HUES48 (cell line): ENCODE measurements at regions not wholly inside any gene's neighbourhood (a gene's known extent, or its start where the extent isn't known, plus 50 kb on each side); places are given as distances from the start of the nearest gene placed in this dataset.

ENCODE experiments used
- H3K27ac ChIP-seq: one replicate; pipeline ENCODE4 v1.7.0; 2013; ENCODE audit warnings: low read depth, low read length, inconsistent platforms
- H3K27me3 ChIP-seq: 2 replicates; pipeline ENCODE4 v1.6.1; 2013; ENCODE audit warnings: mild to moderate bottlenecking, low read length; ENCODE audit not compliant: control insufficient read depth, insufficient read depth
- H3K36me3 ChIP-seq: 2 replicates; pipeline ENCODE4 v1.6.1; 2013; ENCODE audit warnings: low read length; ENCODE audit not compliant: control insufficient read depth, insufficient read depth
- H3K4me1 ChIP-seq: 2 replicates; pipeline ENCODE4 v1.6.1; 2013; ENCODE audit warnings: mild to moderate bottlenecking, low read length; ENCODE audit not compliant: control insufficient read depth, insufficient read depth
- H3K4me3 ChIP-seq: 2 replicates; pipeline ENCODE4 v1.5.1; 2013; ENCODE audit warnings: mild to moderate bottlenecking, low read depth, low read length
- H3K9ac ChIP-seq: 2 replicates; pipeline ENCODE4 v1.6.1; 2013; ENCODE audit warnings: mild to moderate bottlenecking, low read depth, low read length, moderate library complexity
- H3K9me3 ChIP-seq: 2 replicates; pipeline ENCODE4 v1.6.1; 2013; ENCODE audit warnings: low read length; ENCODE audit not compliant: control insufficient read depth, insufficient read depth

DNA sequence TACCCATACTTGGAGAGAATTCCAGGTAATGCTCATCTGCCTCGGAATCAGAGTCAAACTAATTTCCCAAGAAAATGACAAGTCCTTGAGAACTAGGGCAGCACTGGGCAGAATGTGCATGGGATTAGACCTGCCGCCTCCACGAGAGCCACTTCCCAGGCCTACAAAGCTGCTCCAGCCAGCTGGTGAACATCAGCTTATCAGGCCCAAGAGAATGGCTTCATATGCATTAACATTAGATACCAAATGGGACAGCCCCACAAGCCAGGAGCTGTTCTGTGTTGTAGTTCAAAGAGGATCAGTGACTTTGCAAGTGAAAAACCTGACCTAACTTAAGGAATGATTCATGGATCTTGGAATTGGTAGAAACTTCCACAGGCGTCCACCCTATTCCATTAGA, 203.3 kb downstream of the CYLD start:
- H3K27ac ChIP-seq = no peak overlapping the region
- H3K9me3 ChIP-seq = no peaks in the 10 kb centered on the region
- no peaks in the 10 kb centered on the region for H3K27me3 ChIP-seq
- H3K9ac ChIP-seq = no peak overlapping the region
- H3K4me3 ChIP-seq = no peak overlapping the region
- no peaks in the 10 kb centered on the region; the same call in 1 of the 2 replicates for H3K4me1 ChIP-seq
- H3K36me3 ChIP-seq = no peaks in the 10 kb centered on the region

DNA sequence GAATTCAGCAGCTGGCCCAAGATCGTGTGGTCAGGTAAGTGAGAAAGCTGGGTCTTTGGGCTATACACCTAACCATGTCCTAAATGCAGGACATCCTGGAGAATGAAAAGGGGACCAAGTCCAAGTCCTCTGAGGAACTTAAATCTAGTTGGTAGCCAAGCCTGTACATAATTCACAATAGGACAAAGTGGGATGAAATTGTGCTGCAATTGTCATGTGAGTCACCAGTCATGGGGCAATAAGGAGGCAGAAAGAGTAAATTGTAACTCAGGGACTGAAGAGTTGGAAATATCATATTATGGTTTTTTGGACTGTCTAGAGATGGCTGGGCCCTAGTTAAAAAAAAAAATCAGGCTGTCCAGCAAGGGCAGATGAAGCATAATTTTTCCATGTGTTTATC, 202.6 kb downstream of the CYLD start:
- Histone ChIP-seq H3K9ac (no peak overlapping the region), H3K9me3 (no peaks in the 10 kb centered on the region)

DNA sequence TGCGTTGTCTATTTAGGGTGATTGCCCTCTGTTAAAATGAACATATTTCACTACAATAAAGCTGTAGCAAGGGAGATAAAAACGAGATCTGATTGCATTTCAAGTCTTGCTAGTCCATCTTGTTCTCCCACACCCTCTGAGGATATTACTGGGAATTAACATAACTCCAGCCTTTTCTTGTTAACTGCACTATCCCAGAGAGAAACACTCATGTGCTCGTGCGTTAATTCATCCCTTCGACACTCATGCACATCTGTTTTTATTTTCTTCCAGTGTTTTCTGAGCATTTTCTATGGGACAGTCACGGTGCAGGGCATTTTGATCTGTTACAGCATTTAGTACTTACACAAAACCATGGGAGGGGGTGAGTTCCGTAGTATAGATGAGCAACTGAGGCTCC, 202.1 kb downstream of the CYLD start:
- Histone ChIP-seq H3K9ac (no peak overlapping the region), H3K4me3 (no peak overlapping the region), H3K4me1 (no peaks in the 10 kb centered on the region; the same call in 1 of the 2 replicates), H3K9me3 (no peaks in the 10 kb centered on the region), H3K36me3 (no peaks in the 10 kb centered on the region), H3K27ac (no peak overlapping the region), H3K27me3 (no peaks in the 10 kb centered on the region)

More for the DNA sequence above, 202.6 kb downstream of the CYLD start:
- no peaks in the 10 kb centered on the region for H3K27me3 ChIP-seq
- H3K4me3 ChIP-seq = no peak overlapping the region
- H3K36me3 ChIP-seq = no peaks in the 10 kb centered on the region
- no peak overlapping the region for H3K27ac ChIP-seq
- no peaks in the 10 kb centered on the region; the same call in 1 of the 2 replicates for H3K4me1 ChIP-seq

DNA sequence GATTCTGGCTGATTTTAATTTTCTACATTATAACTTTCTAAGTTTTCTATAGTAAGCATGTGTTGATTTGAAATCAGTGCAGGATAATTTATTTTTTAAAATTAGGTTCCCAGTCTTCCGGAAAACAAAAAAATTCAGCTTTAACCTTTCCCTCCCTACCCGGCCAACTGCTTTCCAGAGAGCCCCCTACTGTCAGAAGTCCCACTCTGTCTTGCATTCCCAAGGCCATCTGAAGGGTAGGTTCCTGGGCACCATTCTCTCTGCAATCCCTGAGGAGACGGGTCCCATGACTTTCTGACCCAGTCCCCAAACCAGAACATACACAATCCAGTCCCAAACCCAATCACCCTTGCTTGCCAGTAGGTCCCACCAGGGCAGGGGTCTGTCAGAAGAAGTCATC, 200.3 kb downstream of the CYLD start:
- Histone ChIP-seq H3K27ac (no peak overlapping the region), H3K27me3 (no peaks in the 10 kb centered on the region), H3K9ac (no peak overlapping the region), H3K4me3 (no peak overlapping the region), H3K4me1 (no peaks in the 10 kb centered on the region; the same call in 1 of the 2 replicates), H3K36me3 (no peaks in the 10 kb centered on the region), H3K9me3 (no peaks in the 10 kb centered on the region)

DNA sequence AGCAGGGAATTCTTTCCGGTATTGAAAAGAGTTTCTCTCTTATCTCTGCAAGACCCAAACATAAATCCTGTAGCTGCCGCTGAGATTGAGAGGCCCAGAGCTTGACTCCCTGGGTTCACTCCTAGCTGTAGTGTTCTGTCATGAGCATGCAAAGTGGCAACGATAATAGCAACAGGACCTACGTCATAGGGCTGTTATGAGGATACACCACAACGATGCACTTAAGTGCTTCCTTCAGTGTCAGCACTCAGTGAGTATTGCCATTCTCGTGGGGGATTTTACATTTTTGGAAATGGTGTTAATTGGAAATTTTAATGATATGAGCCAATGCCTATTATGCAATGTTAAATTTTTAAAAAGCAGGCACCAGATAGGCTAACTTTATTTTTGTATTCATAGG, 199.8 kb downstream of the CYLD start:
- Histone ChIP-seq H3K36me3 (no peaks in the 10 kb centered on the region), H3K27me3 (no peaks in the 10 kb centered on the region), H3K4me1 (no peaks in the 10 kb centered on the region; the same call in 1 of the 2 replicates), H3K9me3 (no peaks in the 10 kb centered on the region), H3K4me3 (no peak overlapping the region), H3K9ac (no peak overlapping the region), H3K27ac (no peak overlapping the region)

DNA sequence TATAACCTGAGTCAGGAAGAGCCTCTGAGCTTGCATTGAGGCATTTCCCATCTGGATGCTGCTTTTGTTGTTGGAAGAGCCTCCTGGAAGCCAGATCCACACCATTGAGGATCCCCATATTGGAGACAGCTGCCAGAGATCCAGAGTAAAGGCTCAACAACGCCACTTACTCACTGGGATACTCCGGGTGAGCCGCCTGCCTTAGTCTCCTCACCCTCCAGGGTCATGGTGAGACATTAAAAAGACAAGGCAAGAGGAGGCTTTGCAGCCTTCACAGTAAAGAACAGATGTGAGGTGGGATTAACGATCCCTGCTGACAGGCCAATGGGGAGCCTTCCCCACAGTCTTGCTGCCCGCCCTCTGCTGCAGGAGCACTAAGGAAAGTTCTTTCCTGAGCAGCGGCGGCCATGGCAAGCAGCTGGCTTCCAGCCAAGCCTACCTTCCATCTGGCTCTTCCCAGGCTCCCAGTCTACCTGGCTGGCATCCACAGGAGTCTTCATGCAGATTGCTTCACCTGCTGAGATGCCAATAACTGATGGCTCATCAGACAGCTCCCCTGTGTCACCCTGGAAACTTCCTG, 198.5 kb downstream of the CYLD start:
- no peaks in the 10 kb centered on the region for H3K27me3 ChIP-seq

DNA sequence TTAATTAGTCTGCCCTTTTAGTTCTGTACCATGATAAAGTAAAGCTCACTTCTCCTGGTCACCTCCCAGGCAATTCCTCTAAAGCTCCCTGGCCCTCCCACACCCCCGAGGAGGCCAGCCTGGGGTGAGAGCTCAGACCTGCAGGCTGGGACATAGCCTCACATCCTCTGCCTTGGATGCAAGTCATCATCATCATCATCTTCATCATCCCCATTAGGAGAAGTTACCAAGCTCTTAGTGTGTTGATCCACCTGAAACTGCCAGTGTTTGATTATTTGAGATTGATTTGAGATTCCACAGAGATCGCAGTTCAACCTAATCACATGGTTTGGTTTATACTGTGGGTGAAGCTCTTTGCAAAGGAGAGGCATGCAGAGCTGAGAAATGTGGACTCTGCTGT, 197.5 kb downstream of the CYLD start:
- Histone ChIP-seq H3K4me3 (no peak overlapping the region), H3K4me1 (no peaks in the 10 kb centered on the region; the same call in 1 of the 2 replicates), H3K9me3 (no peaks in the 10 kb centered on the region), H3K27ac (no peak overlapping the region), H3K36me3 (no peaks in the 10 kb centered on the region), H3K27me3 (no peaks in the 10 kb centered on the region), H3K9ac (no peak overlapping the region)

More for the DNA sequence above, 198.5 kb downstream of the CYLD start:
- Histone ChIP-seq H3K4me1 (no peaks in the 10 kb centered on the region; the same call in 1 of the 2 replicates), H3K27ac (no peak overlapping the region), H3K4me3 (no peak overlapping the region), H3K36me3 (no peaks in the 10 kb centered on the region), H3K9me3 (no peaks in the 10 kb centered on the region), H3K9ac (no peak overlapping the region)

DNA sequence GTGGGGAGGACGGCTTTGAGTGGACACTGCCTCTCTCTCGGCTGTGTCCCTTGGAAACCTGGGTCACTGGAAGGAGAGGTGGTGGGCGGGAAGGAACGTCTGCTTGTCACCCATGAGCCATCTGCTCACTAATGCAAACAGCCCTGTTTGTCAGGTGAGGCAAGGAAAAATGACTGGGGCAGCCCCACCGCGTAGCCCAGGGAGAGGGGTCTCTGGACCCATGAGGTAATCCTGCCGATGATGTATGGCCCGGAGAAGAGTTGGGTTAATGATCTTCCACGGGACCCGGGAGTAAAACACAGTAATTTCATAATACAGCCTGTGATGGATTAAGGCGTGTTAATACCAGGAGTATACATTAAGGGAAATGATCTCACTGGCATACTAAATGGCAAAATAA, 197.0 kb downstream of the CYLD start:
- Histone ChIP-seq H3K9ac (no peak overlapping the region), H3K9me3 (no peaks in the 10 kb centered on the region), H3K4me1 (no peaks in the 10 kb centered on the region; the same call in 1 of the 2 replicates), H3K27me3 (no peaks in the 10 kb centered on the region), H3K4me3 (no peak overlapping the region), H3K36me3 (no peaks in the 10 kb centered on the region), H3K27ac (no peak overlapping the region)

DNA sequence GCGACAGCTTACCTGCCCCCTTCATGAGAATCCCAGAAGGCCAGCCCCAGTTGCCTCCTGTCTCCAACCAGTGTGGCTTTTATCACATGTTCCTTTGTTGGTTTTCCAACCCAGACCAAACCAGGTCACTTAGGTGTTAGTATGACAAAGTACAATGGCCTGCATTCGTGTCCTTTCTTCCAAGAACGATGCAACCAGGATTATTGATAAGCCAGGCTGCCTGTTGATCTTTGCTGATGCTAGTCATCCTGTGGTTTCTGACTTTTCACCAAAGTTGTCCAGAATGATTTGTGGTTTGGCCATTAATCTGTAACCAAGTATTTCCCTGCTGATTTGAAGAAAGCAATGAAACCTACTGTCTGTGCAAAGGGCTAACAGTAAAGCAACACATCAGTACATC, 191.4 kb downstream of the CYLD start:
- Histone ChIP-seq H3K36me3 (no peaks in the 10 kb centered on the region), H3K4me3 (no peak overlapping the region), H3K9me3 (no peaks in the 10 kb centered on the region), H3K27me3 (no peaks in the 10 kb centered on the region), H3K27ac (no peak overlapping the region), H3K9ac (no peak overlapping the region), H3K4me1 (no peaks in the 10 kb centered on the region)

DNA sequence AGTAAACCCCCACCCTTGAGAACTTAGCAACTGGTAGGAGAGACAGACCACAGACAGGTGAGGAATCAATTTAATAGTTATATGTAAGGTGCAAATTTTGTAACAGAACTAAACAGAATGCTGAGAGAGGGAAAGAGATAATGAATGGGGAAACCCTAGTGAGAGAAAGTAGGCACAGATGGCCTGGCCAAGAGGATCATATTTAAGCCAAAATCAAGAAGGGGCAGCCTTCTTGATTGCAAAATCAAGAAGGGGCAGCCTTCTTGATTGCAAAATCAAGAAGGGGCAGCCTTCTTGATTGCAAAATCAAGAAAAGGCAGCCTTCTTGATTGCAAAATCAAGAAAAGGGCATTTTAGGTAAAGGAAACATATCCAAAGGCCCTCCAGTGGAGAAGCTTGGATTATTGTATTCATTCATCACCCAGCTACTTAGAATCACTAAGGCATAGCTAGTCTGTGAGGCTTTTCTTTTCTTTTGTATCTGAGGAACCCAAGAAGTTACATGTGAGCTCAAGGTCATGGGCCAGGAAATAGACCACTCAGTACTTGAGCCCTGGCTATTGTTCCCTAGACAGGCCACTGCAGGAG, 190.6 kb downstream of the CYLD start:
- no peak overlapping the region for H3K4me3 ChIP-seq
- no peaks in the 10 kb centered on the region for H3K4me1 ChIP-seq
- no peaks in the 10 kb centered on the region for H3K27me3 ChIP-seq
- no peak overlapping the region for H3K9ac ChIP-seq
- H3K27ac ChIP-seq = no peak overlapping the region
- no peaks in the 10 kb centered on the region for H3K36me3 ChIP-seq
- H3K9me3 ChIP-seq = no peaks in the 10 kb centered on the region

DNA sequence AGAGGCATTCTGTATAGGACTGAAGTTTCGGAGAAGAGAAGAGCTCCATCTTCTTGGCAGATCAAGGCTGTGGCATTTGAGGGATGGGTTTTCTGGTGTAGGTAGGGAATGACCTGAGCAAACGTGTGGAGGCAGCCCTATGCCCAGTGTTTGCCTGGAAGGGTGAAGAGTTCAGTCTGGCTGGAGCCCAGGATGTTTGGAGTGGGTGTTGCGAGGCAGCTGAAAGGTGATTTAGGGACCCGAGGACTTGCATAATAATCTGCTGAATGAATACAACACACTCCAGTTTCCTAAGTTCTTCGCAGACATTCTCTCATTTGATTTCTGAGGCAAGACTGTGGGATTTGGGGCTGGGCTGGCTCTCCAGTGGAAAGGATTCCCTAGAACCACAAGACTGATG, 186.2 kb downstream of the CYLD start:
- H3K4me1 ChIP-seq = no peaks in the 10 kb centered on the region
- no peaks in the 10 kb centered on the region for H3K9me3 ChIP-seq
- H3K27ac ChIP-seq = no peak overlapping the region
- no peak overlapping the region for H3K4me3 ChIP-seq
- H3K9ac ChIP-seq = no peak overlapping the region
- no peaks in the 10 kb centered on the region for H3K36me3 ChIP-seq
- no peaks in the 10 kb centered on the region for H3K27me3 ChIP-seq
